ENCODE measurements at regions not wholly inside any gene's neighbourhood (a gene's known extent, or its start where the extent isn't known, plus 50 kb on each side); places are given as distances from the start of the nearest gene placed in this dataset.

GRCh38 chr5:35477911-35478310, 139.8 kb upstream of the SPEF2 start:
- no peak for DNase-seq

GRCh38 chr5:35477321-35477720, 140.3 kb upstream of the SPEF2 start:
- DNase-seq, result no peak

- no peak for DNase-seq
These were observed 140.9 kb upstream of the SPEF2 start for GRCh38 chr5:35476797-35477196.

GRCh38 chr5:35476036-35476435, 141.6 kb upstream of the SPEF2 start:
- DNase-seq, result no peak

GRCh38 chr5:35473589-35473988, 144.1 kb upstream of the SPEF2 start:
- DNase-seq, result no peak

- no peak for DNase-seq
These were observed 146.8 kb upstream of the SPEF2 start for GRCh38 chr5:35470866-35471265.

- no peak for DNase-seq
These were observed 148.9 kb upstream of the SPEF2 start for GRCh38 chr5:35468811-35469210.

- DNase-seq, result no peak
These were observed 150.9 kb upstream of the SPEF2 start for GRCh38 chr5:35466746-35467145.

GRCh38 chr5:35464757-35465156, 152.9 kb upstream of the SPEF2 start:
- DNase-seq, result no peak

GRCh38 chr5:35461530-35461929, 156.1 kb upstream of the SPEF2 start:
- DNase-seq, result no peak

GRCh38 chr5:35458824-35459207, 158.8 kb upstream of the SPEF2 start:
- DNase-seq, result peak; percentile 31

GRCh38 chr5:35457912-35458823, 159.5 kb upstream of the SPEF2 start:
- DNase-seq, result no peak

GRCh38 chr5:35456506-35456905, 161.2 kb upstream of the SPEF2 start:
- no peak for DNase-seq

- DNase-seq, result no peak
These were observed 163.6 kb upstream of the SPEF2 start for GRCh38 chr5:35454011-35454525.

- no peak for DNase-seq
These were observed 173.7 kb upstream of the SPEF2 start for GRCh38 chr5:35443803-35444595.

GRCh38 chr5:35442885-35443639, 174.6 kb upstream of the SPEF2 start:
- DNase-seq, result no peak

- DNase-seq, result no peak
These were observed 177.3 kb upstream of the SPEF2 start for GRCh38 chr5:35440409-35440808.

GRCh38 chr5:35438786-35439185, 178.9 kb upstream of the SPEF2 start:
- no peak for DNase-seq

- DNase-seq, result no peak
These were observed 179.4 kb upstream of the SPEF2 start for GRCh38 chr5:35438288-35438687.

GRCh38 chr5:35436400-35437057, 181.1 kb upstream of the SPEF2 start:
- DNase-seq, result peak; percentile 85

- DNase-seq, result peak; percentile 39
These were observed 187.1 kb upstream of the SPEF2 start for GRCh38 chr5:35430381-35431162.

- no peak for DNase-seq
These were observed 189.9 kb upstream of the PRLR start for GRCh38 chr5:35420200-35420599.

All from NCI-H748 treated with DMSO at 0.1 percent for 48 hours (cell line).